ENCODE measurements at regions not wholly inside any gene's neighbourhood (a gene's known extent, or its start where the extent isn't known, plus 50 kb on each side); places are given as distances from the start of the nearest gene placed in this dataset.

- Histone ChIP-seq H3K4me1 (ENCODE audit: control insufficient read depth, insufficient read depth, low read length) (peaks cover 33% of the 10 kb centered on the region), H3K4me3 (ENCODE audit: low read depth, low read length) (no peak overlapping the region), H3K9me3 (ENCODE audit: control insufficient read depth, insufficient read depth, low read depth, low read length) (no peaks in the 10 kb centered on the region), H3K27ac (ENCODE audit: extremely low read depth, low read depth, low read length) (no peak overlapping the region), H3K36me3 (ENCODE audit: control insufficient read depth in 2 of 2, insufficient read depth in 1 of 2, low read length in 2 of 2) (no peaks in the 10 kb centered on the region)
- POLR2A ChIA-PET: no interaction called here
- CTCF ChIA-PET: interaction anchor here (0.9 kb wide), 1 partner anchor 279 kb away, joined by 6 read pairs; no protein-coding TSS in a partner anchor
- TF ChIP-seq ZNF37A (tag by site-specific recombination; IDR thresholded peaks at IDR 0.05): no peak
- no peak for TF ChIP-seq ZNF140 (tag by site-specific recombination; IDR thresholded peaks at IDR 0.05)
- TF ChIP-seq ZNF645 (tag by site-specific recombination; IDR thresholded peaks at IDR 0.05): no peak
- TF ChIP-seq ZSCAN23 (tag by site-specific recombination; IDR thresholded peaks at IDR 0.05): no peak
- TF ChIP-seq ZNF394 (tag by site-specific recombination; IDR thresholded peaks at IDR 0.05; ENCODE audit: borderline replicate concordance): no peak
- no peak for TF ChIP-seq ZNF585B (tag by site-specific recombination; IDR thresholded peaks at IDR 0.05)
- TF ChIP-seq ZNF10 (tag by site-specific recombination; IDR thresholded peaks at IDR 0.05): no peak
- no peak for TF ChIP-seq ZNF423 (tag by site-specific recombination; IDR thresholded peaks at IDR 0.05)
- peak; percentile 64 for TF ChIP-seq EGR2 (tag by site-specific recombination; IDR thresholded peaks at IDR 0.05; ENCODE audit: low read depth)
- TF ChIP-seq PATZ1 (tag by site-specific recombination; IDR thresholded peaks at IDR 0.05): no peak
- no peak for TF ChIP-seq ZNF157 (tag by site-specific recombination; IDR thresholded peaks at IDR 0.05)
- no peak for TF ChIP-seq ZNF792 (tag by site-specific recombination; IDR thresholded peaks at IDR 0.05)
- TF ChIP-seq ZNF426 (tag by site-specific recombination; IDR thresholded peaks at IDR 0.05): no peak
- no peak for TF ChIP-seq ZFP37 (tag by site-specific recombination; IDR thresholded peaks at IDR 0.05)
- no peak for TF ChIP-seq MYNN (tag by site-specific recombination; IDR thresholded peaks at IDR 0.05; ENCODE audit: borderline replicate concordance)
- TF ChIP-seq ZNF549 (tag by site-specific recombination; IDR thresholded peaks at IDR 0.05): no peak
- TF ChIP-seq ZNF121 (tag by site-specific recombination; IDR thresholded peaks at IDR 0.05): no peak
- peak; percentile 39; the same call in 1 of the 2 replicates for TF ChIP-seq ZNF398 (tag by site-specific recombination; IDR thresholded peaks at IDR 0.05)
- no peak for TF ChIP-seq ZNF704 (tag by site-specific recombination; IDR thresholded peaks at IDR 0.05)
- TF ChIP-seq TRIM28 (IDR thresholded peaks at IDR 0.05; ENCODE audit: borderline replicate concordance, low read length): no peak
- no peak for TF ChIP-seq ZXDB (tag by site-specific recombination; IDR thresholded peaks at IDR 0.05)
- TF ChIP-seq ZNF529 (tag by site-specific recombination; IDR thresholded peaks at IDR 0.05; ENCODE audit: insufficient replicate concordance): no peak
- peak; percentile 77 for TF ChIP-seq PRDM4 (tag by site-specific recombination; IDR thresholded peaks at IDR 0.05)
- TF ChIP-seq ZBTB8A (tag by site-specific recombination; IDR thresholded peaks at IDR 0.05): no peak
- TF ChIP-seq ZNF211 (tag by site-specific recombination; IDR thresholded peaks at IDR 0.05; ENCODE audit: low read depth): 0 out of 2 replicates have a peak, but pooled peaks have one; percentile 40
- TF ChIP-seq ZBTB49 (tag by site-specific recombination; IDR thresholded peaks at IDR 0.05; ENCODE audit: low read depth): no peak
- TF ChIP-seq ZNF133 (tag by site-specific recombination; IDR thresholded peaks at IDR 0.05): no peak
Measured at GRCh38 chr1:39115271-39116110, 89.0 kb upstream of the MACF1 start.
